GM13977 (cell line): ENCODE measurements at regions not wholly inside any gene's neighbourhood (a gene's known extent, or its start where the extent isn't known, plus 50 kb on each side); places are given as distances from the start of the nearest gene placed in this dataset.

Experiments used
- DNase-seq: peaks from one replicate; pipeline ENCODE4 v3.0.0; 2012; ENCODE audit warnings: low spot score
- in situ Hi-C: fragments of 300-500 bp; cut with MboI; formaldehyde crosslinking; loops from one replicate; pipeline ENCODE4 v1.12.0; 2022; ENCODE audit warnings: low sequenced_read_pairs, low pct_unique_long_range_greater_than_20kb, mixed read lengths, inconsistent platforms; ENCODE audit not compliant: unreplicated experiment
- TF ChIP-seq, protein P1 (sequence below): IDR thresholded peaks from 2 replicates; pipeline ENCODE4 v1.5.1; 2012; ENCODE audit warnings: mild to moderate bottlenecking, control low read depth; ENCODE audit not compliant: insufficient read depth; ENCODE audit errors: extremely low read depth, missing control alignments

DNA sequence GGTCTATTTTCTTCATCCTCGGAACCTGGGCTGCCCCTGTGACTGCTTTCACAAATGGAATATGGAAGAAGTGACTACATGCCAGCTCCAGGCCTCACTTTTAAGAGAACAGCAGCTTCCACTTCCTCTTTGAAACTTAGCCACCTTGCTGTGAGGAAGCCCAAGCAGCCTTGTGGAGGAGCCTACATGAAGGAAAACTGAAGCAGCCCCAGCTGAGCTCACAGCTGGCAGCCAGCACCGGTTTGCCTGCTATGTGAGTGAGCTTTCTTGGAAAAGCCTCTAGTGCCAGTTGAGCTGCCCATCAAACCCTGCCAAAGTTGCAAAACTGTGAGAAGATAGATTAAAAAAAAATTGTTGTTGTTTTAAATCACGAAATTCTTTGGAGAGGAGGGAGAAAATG lies 498.0 kb upstream of the PROK2 start:
- DNase-seq, result no peak
- TF ChIP-seq, protein P1, sequence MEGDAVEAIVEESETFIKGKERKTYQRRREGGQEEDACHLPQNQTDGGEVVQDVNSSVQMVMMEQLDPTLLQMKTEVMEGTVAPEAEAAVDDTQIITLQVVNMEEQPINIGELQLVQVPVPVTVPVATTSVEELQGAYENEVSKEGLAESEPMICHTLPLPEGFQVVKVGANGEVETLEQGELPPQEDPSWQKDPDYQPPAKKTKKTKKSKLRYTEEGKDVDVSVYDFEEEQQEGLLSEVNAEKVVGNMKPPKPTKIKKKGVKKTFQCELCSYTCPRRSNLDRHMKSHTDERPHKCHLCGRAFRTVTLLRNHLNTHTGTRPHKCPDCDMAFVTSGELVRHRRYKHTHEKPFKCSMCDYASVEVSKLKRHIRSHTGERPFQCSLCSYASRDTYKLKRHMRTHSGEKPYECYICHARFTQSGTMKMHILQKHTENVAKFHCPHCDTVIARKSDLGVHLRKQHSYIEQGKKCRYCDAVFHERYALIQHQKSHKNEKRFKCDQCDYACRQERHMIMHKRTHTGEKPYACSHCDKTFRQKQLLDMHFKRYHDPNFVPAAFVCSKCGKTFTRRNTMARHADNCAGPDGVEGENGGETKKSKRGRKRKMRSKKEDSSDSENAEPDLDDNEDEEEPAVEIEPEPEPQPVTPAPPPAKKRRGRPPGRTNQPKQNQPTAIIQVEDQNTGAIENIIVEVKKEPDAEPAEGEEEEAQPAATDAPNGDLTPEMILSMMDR, result no peak
- in situ Hi-C loops, result no loop called here

DNA sequence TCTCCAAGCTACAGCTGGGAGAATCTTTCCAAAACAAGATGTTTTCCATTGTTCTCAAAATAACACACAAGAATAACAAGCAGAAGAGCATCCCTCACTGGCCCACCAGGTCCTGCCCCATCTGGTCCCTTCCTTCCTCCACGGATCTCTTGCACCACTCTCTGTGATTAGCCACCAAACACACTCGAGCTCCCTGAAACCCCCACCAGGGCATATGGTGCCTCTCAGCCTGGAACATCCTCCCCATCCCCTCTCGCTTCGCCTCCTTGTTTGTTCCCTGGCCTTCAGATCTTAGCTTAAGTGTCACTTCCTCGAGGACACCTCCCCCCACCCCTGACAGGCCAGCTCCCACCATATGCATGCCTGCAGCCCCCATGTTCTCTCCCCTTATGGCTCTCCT lies 496.6 kb upstream of the PROK2 start:
- DNase-seq, result no peak
- in situ Hi-C loops, result no loop called here
- TF ChIP-seq, protein P1, result no peak

DNA sequence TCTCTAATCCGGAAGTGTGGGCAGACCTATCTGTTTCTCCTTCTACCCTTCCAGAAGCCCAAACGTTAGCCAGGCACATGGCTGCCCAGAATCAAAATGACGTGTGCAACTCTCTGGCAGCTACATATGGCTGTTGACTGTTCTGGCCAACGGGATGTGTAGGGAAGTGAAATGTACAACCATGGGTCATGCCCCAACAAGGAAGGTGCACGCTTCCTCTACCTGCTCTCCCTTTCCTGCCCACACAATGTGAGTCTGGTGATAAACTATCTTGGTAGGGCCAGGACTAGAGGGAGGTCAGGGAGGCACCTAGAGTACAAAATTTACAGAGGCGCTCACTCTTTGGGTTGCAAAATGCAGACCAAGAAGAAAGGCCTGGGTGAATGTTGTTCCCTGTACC lies 495.9 kb upstream of the PROK2 start:
- TF ChIP-seq, protein P1, result no peak
- in situ Hi-C loops, result no loop called here
- DNase-seq, result no peak

DNA sequence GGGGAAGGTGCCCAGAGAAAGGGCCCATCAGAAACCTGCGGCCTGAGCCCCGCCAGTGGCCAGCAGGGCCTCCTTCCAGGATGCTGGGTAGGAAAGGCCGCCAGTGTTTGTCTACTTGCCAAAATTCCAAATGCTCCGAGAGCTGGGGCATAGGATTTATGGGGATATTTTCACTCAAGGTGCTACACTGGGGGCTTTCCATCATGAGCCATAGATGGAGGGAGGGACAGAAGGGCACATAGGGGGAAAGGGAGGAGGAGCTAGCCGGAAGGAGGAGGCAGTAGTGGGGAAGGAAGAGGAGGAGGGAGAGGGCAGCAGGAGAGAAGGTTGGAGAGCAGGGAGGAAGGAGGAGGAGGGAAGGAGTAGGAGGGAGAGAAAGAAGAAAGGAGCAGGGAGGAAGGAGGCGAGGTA lies 494.7 kb upstream of the PROK2 start:
- DNase-seq, result no peak
- TF ChIP-seq, protein P1, result no peak
- in situ Hi-C loops, result no loop called here

DNA sequence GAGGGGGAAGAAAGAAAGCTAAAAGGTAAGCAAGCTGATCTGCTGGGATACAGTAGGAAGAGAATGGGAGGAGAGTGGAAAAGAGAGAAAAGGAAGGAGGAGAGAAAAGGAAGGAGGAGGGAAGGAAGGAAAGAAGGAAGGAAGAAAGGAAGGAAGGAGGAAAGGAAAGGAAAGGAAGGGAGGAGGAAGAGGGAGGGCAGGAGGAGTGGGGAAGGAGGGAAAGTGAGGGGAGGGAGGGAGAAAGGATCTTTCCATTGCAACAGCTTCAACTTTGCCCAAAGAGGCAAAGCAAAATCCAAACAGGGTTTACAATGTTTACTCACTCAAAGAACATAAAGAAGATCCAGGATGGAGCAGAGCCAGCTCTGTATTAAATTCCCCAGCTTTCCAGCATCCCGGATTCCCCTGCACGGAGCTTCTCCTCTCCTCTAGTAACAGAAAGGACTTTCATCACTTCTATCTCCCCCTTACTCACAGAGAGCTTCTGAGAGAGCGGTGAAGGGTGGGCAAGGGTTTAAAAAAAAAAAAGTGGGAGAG lies 494.2 kb upstream of the PROK2 start:
- in situ Hi-C loops, result no loop called here
- TF ChIP-seq, protein P1, result no peak
- DNase-seq, result no peak

DNA sequence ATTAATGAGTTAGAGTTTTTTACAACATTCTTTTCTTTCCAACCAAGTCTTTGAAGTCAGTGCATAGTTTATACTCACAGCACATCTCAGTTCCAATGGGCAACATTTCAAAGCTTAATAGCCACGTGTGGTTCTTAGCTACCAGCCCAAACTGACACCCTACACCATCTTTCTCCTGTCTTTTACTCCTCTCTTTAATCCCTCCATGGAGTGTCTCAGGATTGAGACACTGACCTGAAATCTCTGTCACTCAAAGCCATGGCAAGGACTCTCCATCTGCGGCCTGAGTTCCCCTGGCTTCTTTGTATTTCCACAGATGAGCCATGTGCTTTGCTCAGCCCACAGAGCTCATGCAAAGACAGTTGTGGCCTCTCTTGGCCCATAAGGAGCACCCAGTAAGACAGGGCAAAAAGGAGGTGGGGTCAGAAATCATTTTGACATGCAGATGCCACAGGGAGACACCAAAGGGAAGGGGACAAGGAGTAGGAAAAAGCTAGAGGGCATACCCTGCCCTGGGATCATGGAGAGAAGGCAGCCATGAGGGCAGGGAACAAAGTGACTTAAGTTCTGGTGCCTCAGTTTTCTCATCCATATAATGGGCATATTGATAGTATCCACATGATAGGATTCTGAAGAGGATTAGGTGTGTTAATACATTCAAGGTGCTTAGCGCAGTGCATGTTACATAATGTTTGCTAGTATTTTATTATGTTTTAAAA lies 493.6 kb upstream of the PROK2 start:
- TF ChIP-seq, protein P1, result no peak
- in situ Hi-C loops, result no loop called here
- DNase-seq, result no peak

DNA sequence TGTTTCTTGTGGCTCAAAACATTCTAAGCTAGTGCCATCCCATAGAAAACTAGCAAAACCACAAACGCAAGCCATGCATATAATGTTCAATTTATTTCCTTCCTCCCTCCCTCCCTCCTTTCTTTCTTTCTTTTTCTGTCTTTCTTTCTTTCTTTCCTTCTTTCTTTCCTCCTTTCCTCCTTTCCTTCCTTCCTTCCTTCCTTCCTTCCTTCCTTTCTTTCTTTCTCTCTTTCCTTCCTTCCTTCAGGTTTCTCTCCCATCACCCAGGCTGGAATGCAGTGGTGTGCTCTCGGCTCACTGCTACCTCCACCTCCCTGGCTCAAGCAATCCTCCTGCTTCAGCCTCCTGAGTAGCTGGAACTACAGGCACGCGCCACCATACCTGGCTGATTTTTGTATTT lies 492.8 kb upstream of the PROK2 start:
- in situ Hi-C loops, result no loop called here

More for the DNA sequence above, 492.8 kb upstream of the PROK2 start:
- TF ChIP-seq, protein P1, result no peak
- DNase-seq, result no peak
